SK-N-SH treated with all-trans-retinoic acid at 6 μM for 48 hours (cell line): ENCODE measurements at regions not wholly inside any gene's neighbourhood (a gene's known extent, or its start where the extent isn't known, plus 50 kb on each side); places are given as distances from the start of the nearest gene placed in this dataset.

ENCODE experiments used
- ARNTL ChIP-seq: fragments of 450-650 bp; formaldehyde crosslinking; IDR thresholded peaks from 2 replicates; pipeline ENCODE4 v1.5.0; 2020; ENCODE audit warnings: low read depth, mild to moderate bottlenecking, moderate library complexity, borderline replicate concordance
- BACH2 ChIP-seq: fragments of 250-450 bp; sonication (Bioruptor Pico); IDR thresholded peaks from 2 replicates; pipeline ENCODE4 v1.9.0; 2021; ENCODE audit warnings: mild to moderate bottlenecking, borderline replicate concordance
- CREB5 ChIP-seq: fragments of 250-450 bp; sonication (Bioruptor Pico); IDR thresholded peaks from 2 replicates; pipeline ENCODE4 v1.5.1; 2020; ENCODE audit warnings: low read depth, mild to moderate bottlenecking, moderate library complexity
- OSR1 ChIP-seq: fragments of 250-450 bp; sonication (Bioruptor Pico); IDR thresholded peaks from 2 replicates; pipeline ENCODE4 v1.8.0; 2022; ENCODE audit warnings: moderate library complexity, mild to moderate bottlenecking, inconsistent platforms
- PATZ1 ChIP-seq: fragments of 250-450 bp; sonication (Bioruptor Pico); IDR thresholded peaks from 2 replicates; pipeline ENCODE4 v1.8.0; 2020; ENCODE audit warnings: mild to moderate bottlenecking, moderate library complexity, borderline replicate concordance
- RARB ChIP-seq: fragments of 250-450 bp; sonication (Bioruptor Pico); IDR thresholded peaks from 2 replicates; pipeline ENCODE4 v1.8.0; 2021; ENCODE audit warnings: mild to moderate bottlenecking, moderate library complexity
- SNAI2 ChIP-seq: fragments of 250-450 bp; sonication (Bioruptor Pico); IDR thresholded peaks from 2 replicates; pipeline ENCODE4 v1.5.0; 2020; ENCODE audit warnings: mild to moderate bottlenecking, moderate library complexity
- TCF4 ChIP-seq: fragments of 250-450 bp; sonication (Bioruptor Pico); IDR thresholded peaks from 2 replicates; pipeline ENCODE4 v1.8.0; 2021; ENCODE audit warnings: mild to moderate bottlenecking, moderate library complexity, borderline replicate concordance
- TOX ChIP-seq: fragments of 250-450 bp; sonication (Bioruptor Pico); IDR thresholded peaks from 2 replicates; pipeline ENCODE4 v1.8.0; 2021; ENCODE audit warnings: mild to moderate bottlenecking, moderate library complexity, borderline replicate concordance
- ZFP30 ChIP-seq: fragments of 450-650 bp; formaldehyde crosslinking; IDR thresholded peaks from 2 replicates; pipeline ENCODE4 v1.5.0; 2022; ENCODE audit warnings: mild to moderate bottlenecking, moderate library complexity
- ZNF565 ChIP-seq: fragments of 450-650 bp; formaldehyde crosslinking; conservative IDR thresholded peaks from 2 replicates; pipeline ENCODE4 v1.5.0; 2020; ENCODE audit warnings: low read depth, mild to moderate bottlenecking, moderate library complexity
- ZNF70 ChIP-seq: fragments of 450-650 bp; formaldehyde crosslinking; IDR thresholded peaks from 2 replicates; pipeline ENCODE4 v1.5.0; 2020; ENCODE audit warnings: mild to moderate bottlenecking, moderate library complexity
- TF ChIP-seq, protein P1 (sequence below): fragments of 250-450 bp; sonication (Bioruptor Pico); IDR thresholded peaks from 2 replicates; pipeline ENCODE4 v1.5.1; 2021; ENCODE audit warnings: mild to moderate bottlenecking, moderate library complexity

DNA sequence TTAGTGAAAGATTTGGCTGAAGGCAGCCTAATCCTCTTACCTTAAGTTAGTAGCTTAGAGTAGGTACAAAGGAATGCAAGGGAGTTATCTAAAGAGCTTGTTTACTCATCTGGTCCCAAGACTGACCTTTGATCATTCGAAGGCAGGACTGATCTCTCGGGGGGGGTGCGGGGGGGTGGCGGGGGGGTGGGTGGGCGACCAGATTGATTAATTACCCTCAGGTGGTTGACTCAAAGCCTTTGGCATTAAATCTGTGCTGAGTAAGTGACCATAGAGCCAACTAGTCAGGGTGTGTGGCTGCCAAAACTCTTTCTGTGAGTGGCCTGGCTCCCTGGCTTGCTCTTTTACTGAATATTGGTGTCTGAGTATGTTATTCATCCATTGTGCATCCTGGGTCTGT, 731.9 kb upstream of the FBXO33 start:
- TF ChIP-seq ZNF70 (CRISPR knock-in tag) (no peak), CREB5 (no peak), ZFP30 (no peak), ZNF565 (CRISPR knock-in tag) (no peak), RARB (CRISPR knock-in tag) (no peak), PATZ1 (CRISPR knock-in tag) (no peak), BACH2 (CRISPR knock-in tag) (no peak), ARNTL (CRISPR knock-in tag) (no peak), TCF4 (CRISPR knock-in tag) (no peak), SNAI2 (no peak), TOX (CRISPR knock-in tag) (no peak), OSR1 (CRISPR knock-in tag) (no peak)
- TF ChIP-seq, protein P1, sequence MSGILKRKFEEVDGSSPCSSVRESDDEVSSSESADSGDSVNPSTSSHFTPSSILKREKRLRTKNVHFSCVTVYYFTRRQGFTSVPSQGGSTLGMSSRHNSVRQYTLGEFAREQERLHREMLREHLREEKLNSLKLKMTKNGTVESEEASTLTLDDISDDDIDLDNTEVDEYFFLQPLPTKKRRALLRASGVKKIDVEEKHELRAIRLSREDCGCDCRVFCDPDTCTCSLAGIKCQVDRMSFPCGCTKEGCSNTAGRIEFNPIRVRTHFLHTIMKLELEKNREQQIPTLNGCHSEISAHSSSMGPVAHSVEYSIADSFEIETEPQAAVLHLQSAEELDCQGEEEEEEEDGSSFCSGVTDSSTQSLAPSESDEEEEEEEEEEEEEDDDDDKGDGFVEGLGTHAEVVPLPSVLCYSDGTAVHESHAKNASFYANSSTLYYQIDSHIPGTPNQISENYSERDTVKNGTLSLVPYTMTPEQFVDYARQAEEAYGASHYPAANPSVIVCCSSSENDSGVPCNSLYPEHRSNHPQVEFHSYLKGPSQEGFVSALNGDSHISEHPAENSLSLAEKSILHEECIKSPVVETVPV, result no peak
